GM04504 (cell line): ENCODE measurements at regions not wholly inside any gene's neighbourhood (a gene's known extent, or its start where the extent isn't known, plus 50 kb on each side); places are given as distances from the start of the nearest gene placed in this dataset.
"Not testable (repeated sequence)": the region's sequence is repeated elsewhere in the genome, so short reads cannot be mapped to it uniquely, and the experiment has no call there.

Experiments
- DNase-seq: peaks from one replicate; pipeline ENCODE4 v3.0.0-alpha.2; 2012; ENCODE audit warnings: low read depth

- DNase-seq: not testable (repeated sequence)
Observed at GRCh38 chrX:3837958-3838643, 124.7 kb upstream of the PRKX start.

- DNase-seq: not testable (repeated sequence)
Observed at GRCh38 chrX:3837211-3837610, 123.8 kb upstream of the PRKX start.

- not testable (repeated sequence) for DNase-seq
Observed at GRCh38 chrX:3833761-3834542, 120.5 kb upstream of the PRKX start.

- DNase-seq: not testable (repeated sequence)
Observed at GRCh38 chrX:3830020-3830419, 116.6 kb upstream of the PRKX start.

- not testable (repeated sequence) for DNase-seq
Observed at GRCh38 chrX:3829041-3829531, 115.6 kb upstream of the PRKX start.

- not testable (repeated sequence) for DNase-seq
Observed at GRCh38 chrX:3828378-3829040, 115.1 kb upstream of the PRKX start.

- not testable (repeated sequence) for DNase-seq
Observed at GRCh38 chrX:3824008-3824407, 110.6 kb upstream of the PRKX start.

GRCh38 chrX:3820167-3820566, 106.7 kb upstream of the PRKX start:
- DNase-seq: peak; percentile 50

- DNase-seq: not testable (repeated sequence)
Observed at GRCh38 chrX:3817480-3817879, 104.0 kb upstream of the PRKX start.

GRCh38 chrX:3815896-3816664, 102.6 kb upstream of the PRKX start:
- peak; percentile 4 for DNase-seq

GRCh38 chrX:3811331-3812311, 98.2 kb upstream of the PRKX start:
- peak; percentile 10 for DNase-seq

- DNase-seq: no peak
Observed at GRCh38 chrX:3807906-3808305, 94.5 kb upstream of the PRKX start.

- no peak for DNase-seq
Observed at GRCh38 chrX:3806630-3807029, 93.2 kb upstream of the PRKX start.

- DNase-seq: no peak
Observed at GRCh38 chrX:3803713-3804112, 90.3 kb upstream of the PRKX start.

- DNase-seq: no peak
Observed at GRCh38 chrX:3803305-3803704, 89.9 kb upstream of the PRKX start.

- DNase-seq: not testable (repeated sequence)
Observed at GRCh38 chrX:3795411-3795810, 82.0 kb upstream of the PRKX start.

- no peak for DNase-seq
Observed at GRCh38 chrX:3791449-3791848, 78.0 kb upstream of the PRKX start.

GRCh38 chrX:3788494-3789233, 75.2 kb upstream of the PRKX start:
- no peak for DNase-seq

- DNase-seq: no peak
Observed at GRCh38 chrX:3787856-3788255, 74.4 kb upstream of the PRKX start.

- not testable (repeated sequence) for DNase-seq
Observed at GRCh38 chrX:3785822-3786221, 72.4 kb upstream of the PRKX start.
